Skeletal muscle tissue (tissue), 3 donors: ENCODE measurements at regions not wholly inside any gene's neighbourhood (a gene's known extent, or its start where the extent isn't known, plus 50 kb on each side); places are given as distances from the start of the nearest gene placed in this dataset.

Experiments
- H3K27ac ChIP-seq: one replicate; pipeline ENCODE4 v1.7.0; 2013; ENCODE audit warnings: mild to moderate bottlenecking, low read depth, low read length, inconsistent platforms
- H3K27me3 ChIP-seq, 3 donors: one replicate each; pipeline ENCODE4 v1.7.0; 2013; ENCODE audit warnings: low read length in 3 of 3; ENCODE audit not compliant: control insufficient read depth in 3 of 3, insufficient read depth in 3 of 3
- H3K36me3 ChIP-seq, 3 donors: one replicate each; pipeline ENCODE4 v1.7.0; 2013; ENCODE audit warnings: low read length in 3 of 3; ENCODE audit not compliant: control insufficient read depth in 3 of 3, insufficient read depth in 3 of 3
- H3K4me1 ChIP-seq, 3 donors: one replicate each; pipeline ENCODE4 v1.7.0; 2013; ENCODE audit warnings: low read length in 3 of 3, mild to moderate bottlenecking in 3 of 3; ENCODE audit not compliant: control insufficient read depth in 3 of 3, insufficient read depth in 3 of 3
- H3K4me3 ChIP-seq, 3 donors: one replicate each; pipeline ENCODE4 v1.7.0; 2013; ENCODE audit warnings: low read length in 3 of 3
- H3K9ac ChIP-seq, 3 donors: one replicate each; pipeline ENCODE4 v1.7.0; 2013; ENCODE audit warnings: low read length in 3 of 3, mild to moderate bottlenecking in 3 of 3, moderate library complexity in 2 of 3, low read depth in 1 of 3
- H3K9me3 ChIP-seq, 3 donors: one replicate each; pipeline ENCODE4 v1.7.0; 2013; ENCODE audit warnings: low read length in 3 of 3; ENCODE audit not compliant: control insufficient read depth in 3 of 3
- donor health status: Osteomylitis.

DNA sequence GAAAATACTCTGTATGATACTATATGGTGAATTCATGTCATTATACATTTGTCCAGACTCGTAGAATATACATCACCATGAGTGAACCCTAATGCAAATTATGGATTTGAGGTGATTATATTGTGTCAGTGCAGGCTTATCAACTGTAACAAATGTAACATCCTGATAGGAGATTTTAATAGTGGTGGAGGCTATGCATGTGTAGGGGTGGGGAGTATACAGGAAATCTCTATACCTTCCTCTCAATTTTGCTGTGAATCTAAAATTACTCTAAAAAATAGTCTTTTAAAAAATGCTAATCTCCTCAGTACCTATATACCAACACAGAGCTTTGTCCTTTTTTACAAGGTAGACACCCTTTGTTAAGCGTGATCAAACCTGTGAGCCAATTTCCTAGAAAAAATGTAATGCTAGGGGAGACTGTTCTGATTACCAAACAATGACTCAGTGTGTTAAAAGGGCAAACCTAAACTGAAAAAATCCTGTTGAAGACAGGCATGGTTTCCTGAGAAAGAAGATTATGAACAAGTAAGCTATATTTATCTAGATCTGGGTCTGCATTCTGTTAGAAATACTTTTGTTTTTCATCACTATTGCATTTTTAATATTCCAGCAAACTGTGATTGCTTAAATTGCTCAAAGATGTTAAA, 170.9 kb downstream of the DUSP6 start:
- Histone ChIP-seq H3K27me3 (no peaks in the 10 kb centered on the region), H3K36me3 (no peaks in the 10 kb centered on the region), H3K4me1 (no peaks in the 10 kb centered on the region), H3K9me3 (no peaks in the 10 kb centered on the region), H3K9ac (no peak overlapping the region), H3K27ac (no peak overlapping the region), H3K4me3 (no peak overlapping the region)

DNA sequence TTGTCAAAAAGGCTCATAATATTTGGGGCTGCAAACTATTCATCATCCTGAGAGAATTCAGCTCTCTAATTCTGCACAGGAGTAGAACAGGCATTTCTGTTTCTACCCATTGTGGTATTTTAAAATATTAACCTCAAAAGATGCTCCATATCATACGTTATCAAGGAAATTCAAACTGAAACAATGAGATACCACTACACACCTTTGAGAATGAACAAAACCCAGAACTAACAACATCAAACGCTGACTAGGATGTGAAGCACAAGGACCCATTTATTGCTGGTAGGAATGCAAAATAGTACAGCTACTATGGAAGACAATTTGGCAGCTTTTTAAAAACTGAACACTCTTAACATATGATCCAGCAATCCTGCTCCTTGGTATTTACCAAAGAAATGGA, 171.8 kb downstream of the DUSP6 start:
- H3K27ac ChIP-seq: no peak overlapping the region
- no peak overlapping the region for H3K9ac ChIP-seq
- H3K4me1 ChIP-seq: no peaks in the 10 kb centered on the region
- H3K9me3 ChIP-seq: no peaks in the 10 kb centered on the region
- H3K4me3 ChIP-seq: no peak overlapping the region
- H3K36me3 ChIP-seq: no peaks in the 10 kb centered on the region
- no peaks in the 10 kb centered on the region for H3K27me3 ChIP-seq

DNA sequence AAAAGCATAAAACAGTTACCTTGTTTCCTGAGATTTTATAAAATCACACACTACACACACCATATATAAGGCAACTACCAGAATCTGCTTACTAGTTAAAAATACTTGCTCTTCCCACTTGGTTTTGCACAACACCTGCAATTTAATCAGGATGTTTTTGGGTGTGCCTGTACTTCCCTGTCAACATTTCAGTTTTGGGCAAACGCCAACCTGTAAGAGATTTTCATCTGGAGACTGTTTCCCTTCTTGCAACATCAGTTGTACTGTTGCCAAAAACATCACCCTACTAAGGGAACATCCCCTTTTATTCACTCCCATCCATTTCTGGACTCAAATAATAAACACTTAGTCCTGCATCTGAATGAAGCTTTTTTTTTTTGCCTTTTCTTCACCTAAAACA, 172.3 kb downstream of the DUSP6 start:
- Histone ChIP-seq H3K9ac (no peak overlapping the region), H3K27me3 (no peaks in the 10 kb centered on the region), H3K4me1 (no peaks in the 10 kb centered on the region), H3K36me3 (no peaks in the 10 kb centered on the region), H3K4me3 (no peak overlapping the region), H3K27ac (no peak overlapping the region), H3K9me3 (no peaks in the 10 kb centered on the region)

DNA sequence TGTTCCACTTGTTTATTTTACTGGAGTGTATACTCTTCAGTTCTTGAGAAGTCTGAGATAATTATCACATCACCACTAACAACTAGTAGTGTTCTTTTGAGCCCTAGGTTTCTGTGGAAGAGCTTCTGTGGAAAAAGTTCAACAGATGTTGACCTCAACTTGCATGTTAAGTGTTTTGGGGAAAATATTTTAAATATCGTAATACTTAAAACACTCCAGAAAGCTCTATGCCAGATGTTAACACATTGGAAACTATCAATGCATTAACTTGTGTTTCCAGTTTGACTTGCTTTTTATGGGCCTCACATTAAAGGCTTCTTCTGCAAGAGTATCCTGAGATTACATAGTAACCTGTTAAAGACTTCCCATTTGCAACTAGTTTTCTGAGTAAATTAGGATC, 173.1 kb downstream of the DUSP6 start:
- H3K9me3 ChIP-seq: no peaks in the 10 kb centered on the region
- H3K36me3 ChIP-seq: no peaks in the 10 kb centered on the region
- no peak overlapping the region for H3K4me3 ChIP-seq
- H3K9ac ChIP-seq: no peak overlapping the region
- H3K27me3 ChIP-seq: no peaks in the 10 kb centered on the region
- H3K4me1 ChIP-seq: no peaks in the 10 kb centered on the region
- H3K27ac ChIP-seq: no peak overlapping the region

DNA sequence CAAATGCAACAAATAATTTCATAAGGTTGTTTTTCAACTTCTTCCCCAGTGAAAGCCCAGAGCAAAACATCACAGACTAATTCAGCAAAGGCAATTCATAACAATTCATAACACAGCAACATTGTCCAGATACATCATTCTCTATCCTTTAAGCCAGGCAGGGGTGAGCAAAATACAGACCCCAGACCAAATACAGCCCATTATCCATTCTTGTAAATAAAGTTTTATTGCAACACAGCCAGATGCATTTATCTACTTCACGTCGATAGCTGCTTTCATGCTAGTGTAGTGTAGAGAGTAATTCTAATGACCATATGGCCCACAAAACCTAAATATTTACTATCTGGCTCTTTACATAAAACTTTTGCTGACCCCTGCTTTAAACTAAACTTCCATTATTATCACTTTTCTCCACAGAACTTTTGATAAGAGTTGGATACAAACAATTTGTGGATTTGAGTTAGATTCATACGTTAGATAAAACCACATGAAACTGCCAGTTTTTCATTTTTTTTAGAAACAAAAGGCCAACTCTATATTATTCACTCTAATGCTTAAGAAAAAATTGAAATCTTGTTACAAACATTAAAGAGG, 174.4 kb downstream of the DUSP6 start:
- Histone ChIP-seq H3K4me1 (no peaks in the 10 kb centered on the region), H3K36me3 (no peaks in the 10 kb centered on the region), H3K27me3 (no peaks in the 10 kb centered on the region), H3K27ac (no peak overlapping the region), H3K9ac (no peak overlapping the region), H3K4me3 (no peak overlapping the region), H3K9me3 (no peaks in the 10 kb centered on the region)

DNA sequence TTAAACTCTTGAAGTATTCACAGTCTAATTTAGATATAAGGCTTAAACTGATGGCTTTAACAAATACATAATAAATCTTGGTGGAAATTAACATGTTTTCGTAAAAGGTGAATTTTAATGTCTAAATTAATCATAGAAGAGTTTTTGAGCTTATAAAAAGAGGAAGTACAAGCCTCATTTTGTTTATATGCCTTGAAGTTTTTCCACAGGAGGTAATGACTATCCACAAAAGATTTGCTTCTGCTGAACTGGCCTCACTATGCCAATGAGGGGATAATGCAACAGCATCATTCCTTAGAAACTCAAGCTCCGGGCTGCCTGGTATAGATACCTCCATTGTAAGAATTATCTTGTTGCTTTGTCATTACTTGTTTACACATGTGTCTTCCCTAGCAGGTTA, 175.6 kb downstream of the DUSP6 start:
- no peaks in the 10 kb centered on the region for H3K9me3 ChIP-seq
- H3K4me3 ChIP-seq: no peak overlapping the region
- no peak overlapping the region for H3K27ac ChIP-seq
- no peaks in the 10 kb centered on the region for H3K36me3 ChIP-seq
- H3K9ac ChIP-seq: no peak overlapping the region
- no peaks in the 10 kb centered on the region for H3K27me3 ChIP-seq
- no peaks in the 10 kb centered on the region for H3K4me1 ChIP-seq

DNA sequence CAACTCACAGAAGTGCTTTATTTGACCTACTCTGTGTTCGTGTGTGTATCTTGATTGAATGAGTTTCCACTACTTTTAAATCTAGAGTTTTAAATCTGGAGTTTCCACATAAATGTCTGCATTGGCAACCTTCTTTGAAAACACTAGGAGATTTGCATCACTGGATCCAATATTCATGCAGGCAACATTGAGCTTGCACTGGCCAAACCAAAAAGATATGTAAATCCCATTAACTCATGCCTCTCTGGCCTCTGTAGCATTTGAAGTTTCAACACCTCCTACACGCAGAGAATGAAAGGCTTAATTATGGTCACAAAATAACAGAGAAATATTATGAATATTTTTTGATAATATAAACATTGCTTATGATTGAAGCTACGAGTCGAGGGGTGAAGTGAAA, 178.6 kb downstream of the DUSP6 start:
- no peaks in the 10 kb centered on the region for H3K9me3 ChIP-seq
- no peak overlapping the region for H3K9ac ChIP-seq
- H3K36me3 ChIP-seq: no peaks in the 10 kb centered on the region
- no peak overlapping the region for H3K27ac ChIP-seq
- no peaks in the 10 kb centered on the region for H3K4me1 ChIP-seq
- no peaks in the 10 kb centered on the region for H3K27me3 ChIP-seq
- no peak overlapping the region for H3K4me3 ChIP-seq

DNA sequence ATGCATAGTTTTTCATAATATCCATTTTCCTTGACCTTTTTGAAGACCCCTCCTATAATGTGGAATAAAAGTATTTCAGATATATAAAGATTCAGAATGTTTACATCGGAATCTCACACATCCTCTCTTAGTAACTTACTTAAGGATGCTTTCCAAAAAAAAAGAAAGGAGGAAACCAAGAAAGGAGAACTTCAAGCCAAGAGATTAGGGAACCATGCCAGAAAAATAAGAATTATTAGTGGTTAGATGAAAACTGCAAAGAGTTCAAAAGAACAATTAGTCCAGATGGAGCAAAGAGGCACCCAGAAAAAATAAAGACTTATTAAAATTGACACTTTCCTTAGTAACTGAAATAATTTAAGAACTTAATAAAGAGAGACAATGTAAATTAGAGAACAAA, 179.2 kb downstream of the DUSP6 start:
- Histone ChIP-seq H3K27me3 (no peaks in the 10 kb centered on the region), H3K9me3 (no peaks in the 10 kb centered on the region), H3K4me1 (no peaks in the 10 kb centered on the region), H3K36me3 (no peaks in the 10 kb centered on the region), H3K9ac (no peak overlapping the region), H3K4me3 (no peak overlapping the region), H3K27ac (no peak overlapping the region)

DNA sequence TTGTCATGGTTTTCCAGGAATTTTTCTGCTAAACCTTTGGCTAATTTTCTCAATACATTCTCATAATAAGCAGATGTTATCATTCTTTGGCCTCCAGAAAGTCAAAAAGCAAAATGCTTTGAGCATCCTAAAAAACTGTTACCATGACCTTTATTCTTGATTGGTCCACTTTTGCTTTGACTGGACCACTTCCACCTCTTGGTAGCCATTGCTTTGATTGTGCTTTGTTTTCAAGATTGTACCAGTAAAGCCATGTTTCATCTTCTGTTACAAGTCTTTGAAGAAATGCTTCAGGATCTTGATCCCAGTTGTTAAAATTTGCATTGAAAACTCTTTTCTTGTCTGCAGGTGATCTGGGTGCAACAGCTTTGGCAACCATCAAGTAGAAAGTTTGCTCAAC, 180.1 kb downstream of the DUSP6 start:
- Histone ChIP-seq H3K27ac (no peak overlapping the region), H3K4me3 (no peak overlapping the region), H3K9me3 (no peaks in the 10 kb centered on the region)

DNA sequence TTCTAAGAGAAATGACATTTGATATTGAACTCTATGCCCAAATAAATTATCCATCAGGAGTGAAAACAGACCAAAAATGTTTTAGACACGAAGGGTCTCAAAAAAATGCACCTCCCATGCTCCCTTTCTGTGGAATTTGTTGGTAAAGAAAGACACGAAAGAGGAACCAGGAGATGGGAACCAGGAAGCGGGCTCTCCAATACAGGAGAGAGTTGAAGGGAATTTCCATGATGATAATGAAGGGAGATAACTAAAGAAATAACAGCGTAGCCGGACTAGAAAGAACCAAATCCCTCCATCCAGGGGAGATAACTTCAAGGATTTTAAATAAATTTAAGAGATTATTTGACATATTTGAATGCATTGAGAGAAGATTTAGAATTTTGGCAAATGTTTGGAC, 183.0 kb downstream of the DUSP6 start:
- Histone ChIP-seq H3K9ac (no peak overlapping the region), H3K27me3 (no peaks in the 10 kb centered on the region), H3K4me1 (no peaks in the 10 kb centered on the region), H3K36me3 (no peaks in the 10 kb centered on the region), H3K4me3 (no peak overlapping the region), H3K27ac (no peak overlapping the region), H3K9me3 (no peaks in the 10 kb centered on the region)

More for the DNA sequence above, 180.1 kb downstream of the DUSP6 start:
- H3K27me3 ChIP-seq: no peaks in the 10 kb centered on the region
- no peaks in the 10 kb centered on the region for H3K36me3 ChIP-seq
- H3K4me1 ChIP-seq: no peaks in the 10 kb centered on the region
- H3K9ac ChIP-seq: no peak overlapping the region
